ENCODE measurements at regions not wholly inside any gene's neighbourhood (a gene's known extent, or its start where the extent isn't known, plus 50 kb on each side); places are given as distances from the start of the nearest gene placed in this dataset.

DNA sequence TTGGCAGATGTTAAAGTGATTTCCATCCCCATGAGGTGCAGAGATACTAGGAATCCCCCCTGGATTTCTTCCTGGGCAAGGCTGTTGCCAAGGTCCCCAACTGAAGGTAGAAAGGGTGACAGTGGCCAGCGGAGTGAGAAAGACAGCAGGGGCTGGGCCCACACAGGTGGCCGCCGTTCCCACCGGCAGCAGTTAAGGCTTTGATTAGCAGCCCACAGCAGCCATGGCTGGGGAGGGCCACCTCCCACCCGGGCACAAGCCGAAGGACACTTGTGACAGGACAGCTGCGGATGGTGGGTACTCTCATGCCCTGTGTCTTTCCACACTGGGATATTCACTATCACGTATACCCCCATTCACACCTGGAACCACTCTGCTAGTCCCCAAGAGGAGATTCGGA is 63.9 kb upstream of the CDYL start:
- TF ChIP-seq REST (IDR thresholded peaks at IDR 0.05; ENCODE audit: insufficient read depth in 1 of 2, low read depth in 2 of 2, low read length in 2 of 2), result no peak
- no peak for TF ChIP-seq SIN3A (IDR thresholded peaks at IDR 0.05; ENCODE audit: borderline replicate concordance, insufficient read depth, low read length)
- no peak for TF ChIP-seq TAF1 (IDR thresholded peaks at IDR 0.05; ENCODE audit: borderline replicate concordance, insufficient read depth, low read length)
- TF ChIP-seq FOXP2 (optimal IDR thresholded peaks at IDR 0.05; ENCODE audit: borderline replicate concordance, extremely low read depth, extremely low read length, insufficient read depth), result no peak
- TF ChIP-seq POLR2AphosphoS5 (IDR thresholded peaks at IDR 0.05; ENCODE audit: low read depth, low read length), result no peak

DNA sequence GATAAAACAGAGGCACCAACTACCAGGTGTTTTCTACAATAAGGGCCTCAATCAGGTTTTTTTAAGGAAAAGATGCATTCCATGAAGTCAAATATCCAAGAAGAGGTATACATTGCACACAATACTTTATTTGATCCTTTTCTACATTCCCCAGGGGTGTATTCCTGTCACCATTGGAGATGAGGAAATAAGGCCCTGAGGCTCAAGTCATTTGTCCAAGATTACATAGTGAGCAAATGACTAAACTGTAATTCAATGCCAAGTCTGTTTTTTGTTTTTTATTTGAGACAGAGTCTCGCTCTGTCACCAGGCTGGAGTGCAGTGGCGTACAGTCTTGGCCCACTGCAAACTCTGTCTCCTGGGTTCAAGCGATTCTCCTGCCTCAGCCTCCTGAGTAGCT is 69.2 kb upstream of the CDYL start:
- no peak for TF ChIP-seq TAF1 (IDR thresholded peaks at IDR 0.05; ENCODE audit: borderline replicate concordance, insufficient read depth, low read length)
- no peak for TF ChIP-seq SIN3A (IDR thresholded peaks at IDR 0.05; ENCODE audit: borderline replicate concordance, insufficient read depth, low read length)
- TF ChIP-seq POLR2AphosphoS5 (IDR thresholded peaks at IDR 0.05; ENCODE audit: low read depth, low read length), result no peak
- no peak for TF ChIP-seq FOXP2 (optimal IDR thresholded peaks at IDR 0.05; ENCODE audit: borderline replicate concordance, extremely low read depth, extremely low read length, insufficient read depth)
- TF ChIP-seq REST (IDR thresholded peaks at IDR 0.05; ENCODE audit: insufficient read depth in 1 of 2, low read depth in 2 of 2, low read length in 2 of 2), result no peak

GRCh38 chr6:4705809-4706208 is 70.4 kb upstream of the CDYL start:
- TF ChIP-seq TAF1 (IDR thresholded peaks at IDR 0.05; ENCODE audit: borderline replicate concordance, insufficient read depth, low read length), result no peak
- TF ChIP-seq SIN3A (IDR thresholded peaks at IDR 0.05; ENCODE audit: borderline replicate concordance, insufficient read depth, low read length), result no peak
- no peak for TF ChIP-seq POLR2AphosphoS5 (IDR thresholded peaks at IDR 0.05; ENCODE audit: low read depth, low read length)
- TF ChIP-seq REST (IDR thresholded peaks at IDR 0.05; ENCODE audit: insufficient read depth in 1 of 2, low read depth in 2 of 2, low read length in 2 of 2), result no peak
- no peak for TF ChIP-seq FOXP2 (optimal IDR thresholded peaks at IDR 0.05; ENCODE audit: borderline replicate concordance, extremely low read depth, extremely low read length, insufficient read depth)

GRCh38 chr6:4703382-4703781 is 72.8 kb upstream of the CDYL start:
- TF ChIP-seq FOXP2 (optimal IDR thresholded peaks at IDR 0.05; ENCODE audit: borderline replicate concordance, extremely low read depth, extremely low read length, insufficient read depth) (no peak), POLR2AphosphoS5 (IDR thresholded peaks at IDR 0.05; ENCODE audit: low read depth, low read length) (no peak), SIN3A (IDR thresholded peaks at IDR 0.05; ENCODE audit: borderline replicate concordance, insufficient read depth, low read length) (no peak), TAF1 (IDR thresholded peaks at IDR 0.05; ENCODE audit: borderline replicate concordance, insufficient read depth, low read length) (no peak), REST (IDR thresholded peaks at IDR 0.05; ENCODE audit: insufficient read depth in 1 of 2, low read depth in 2 of 2, low read length in 2 of 2) (no peak)

Measured in PFSK-1 (cell line).